H9 (cell line): ENCODE measurements at regions not wholly inside any gene's neighbourhood (a gene's known extent, or its start where the extent isn't known, plus 50 kb on each side); places are given as distances from the start of the nearest gene placed in this dataset.
A peak's percentile ranks its signal among the peaks of the same experiment; 100 is the strongest.

Experiments used
- DNase-seq: peaks from one replicate; pipeline ENCODE4 v3.0.0-alpha.2; 2017
- H2AFZ ChIP-seq: one replicate; pipeline ENCODE4 v1.6.1; 2013; ENCODE audit warnings: mild to moderate bottlenecking, low read length, control low read depth, moderate library complexity
- H2AK5ac ChIP-seq: 2 replicates; pipeline ENCODE4 v1.6.1; 2013; ENCODE audit warnings: low read length, control low read depth, mixed read lengths; ENCODE audit not compliant: insufficient read length
- H2BK120ac ChIP-seq: one replicate; pipeline ENCODE4 v1.6.1; 2013; ENCODE audit warnings: low read depth, mild to moderate bottlenecking, low read length, control low read depth, inconsistent platforms; ENCODE audit not compliant: poor library complexity, severe bottlenecking
- H2BK12ac ChIP-seq: 2 replicates; pipeline ENCODE4 v1.6.1; 2013; ENCODE audit warnings: low read length, control low read depth, mixed read lengths, low read depth; ENCODE audit not compliant: insufficient read length
- H2BK15ac ChIP-seq: 2 replicates; pipeline ENCODE4 v1.6.1; 2013; ENCODE audit warnings: low read depth, low read length, control low read depth
- H2BK20ac ChIP-seq: one replicate; pipeline ENCODE4 v1.6.1; 2013; ENCODE audit warnings: low read depth, mild to moderate bottlenecking, low read length, control low read depth, inconsistent platforms; ENCODE audit not compliant: poor library complexity, severe bottlenecking
- H2BK5ac ChIP-seq: 2 replicates; pipeline ENCODE4 v1.6.1; 2013; ENCODE audit warnings: low read length, control low read depth, mixed read lengths; ENCODE audit not compliant: insufficient read length
- H3K14ac ChIP-seq: 2 replicates; pipeline ENCODE4 v1.6.1; 2013; ENCODE audit warnings: low read length, control low read depth; ENCODE audit not compliant: insufficient read depth
- H3K18ac ChIP-seq: 2 replicates; pipeline ENCODE4 v1.6.1; 2013; ENCODE audit warnings: low read depth, mild to moderate bottlenecking, mixed read lengths, low read length, control low read depth; ENCODE audit not compliant: insufficient read length
- H3K23ac ChIP-seq: 2 replicates; pipeline ENCODE4 v1.6.1; 2013; ENCODE audit warnings: low read length, control low read depth, mixed read lengths, low read depth; ENCODE audit not compliant: insufficient read length
- H3K23me2 ChIP-seq: 2 replicates; pipeline ENCODE4 v1.6.1; 2013; ENCODE audit warnings: low read depth, mild to moderate bottlenecking, mixed read lengths, low read length, control low read depth; ENCODE audit not compliant: insufficient read length, poor library complexity, severe bottlenecking
- H3K27ac ChIP-seq: 2 replicates; pipeline ENCODE4 v1.5.1; 2013; ENCODE audit warnings: low read length, control low read depth, mixed read lengths, low read depth; ENCODE audit not compliant: insufficient read length
- H3K27me3 ChIP-seq: 2 replicates; pipeline ENCODE4 v1.6.1; 2013; ENCODE audit warnings: low read length, control low read depth, inconsistent platforms; ENCODE audit not compliant: insufficient read depth
- H3K4ac ChIP-seq: 2 replicates; pipeline ENCODE4 v1.6.1; 2013; ENCODE audit warnings: low read depth, mild to moderate bottlenecking, control low read depth, inconsistent platforms, low read length, moderate library complexity
- H3K4me1 ChIP-seq: 2 replicates; pipeline ENCODE4 v1.6.1; 2013; ENCODE audit warnings: low read length, control low read depth, inconsistent platforms; ENCODE audit not compliant: insufficient read depth
- H3K4me2 ChIP-seq: 2 replicates; pipeline ENCODE4 v1.6.1; 2013; ENCODE audit warnings: low read length, control low read depth, mixed read lengths; ENCODE audit not compliant: insufficient read length, insufficient read depth
- H3K56ac ChIP-seq: 2 replicates; pipeline ENCODE4 v1.6.1; 2013; ENCODE audit warnings: low read depth, mild to moderate bottlenecking, mixed read lengths, low read length, control low read depth; ENCODE audit not compliant: insufficient read length
- H3K79me1 ChIP-seq: 2 replicates; pipeline ENCODE4 v1.6.1; 2013; ENCODE audit warnings: low read depth, mild to moderate bottlenecking, moderate library complexity, low read length, control low read depth, inconsistent platforms; ENCODE audit not compliant: insufficient read depth, poor library complexity, severe bottlenecking
- H3K79me2 ChIP-seq: 2 replicates; pipeline ENCODE4 v1.6.1; 2013; ENCODE audit warnings: low read length, control low read depth, inconsistent platforms; ENCODE audit not compliant: insufficient read depth
- H3K9ac ChIP-seq: 2 replicates; pipeline ENCODE4 v1.6.1; 2013; ENCODE audit warnings: low read length, control low read depth, mixed read lengths; ENCODE audit not compliant: insufficient read length; ENCODE audit errors: extremely low read depth
- H3K9me3 ChIP-seq: one replicate; pipeline ENCODE4 v1.6.1; 2013; ENCODE audit warnings: low read depth, low read length, inconsistent platforms; ENCODE audit not compliant: control insufficient read depth
- H3T11ph ChIP-seq: one replicate; pipeline ENCODE4 v1.6.1; 2013; ENCODE audit warnings: mild to moderate bottlenecking, low read length, control low read depth, inconsistent platforms
- H4K20me1 ChIP-seq: one replicate; pipeline ENCODE4 v1.6.1; 2013; ENCODE audit not compliant: control insufficient read depth, insufficient read length, insufficient read depth
- H4K5ac ChIP-seq: 2 replicates; pipeline ENCODE4 v1.6.1; 2013; ENCODE audit warnings: low read depth, mild to moderate bottlenecking, mixed read lengths, low read length, control low read depth; ENCODE audit not compliant: insufficient read length
- H4K8ac ChIP-seq: replicated peaks from 2 replicates; pipeline ENCODE4 v1.6.1; 2013; ENCODE audit warnings: low read length, control low read depth, mixed read lengths, low read depth; ENCODE audit not compliant: insufficient read length
- H4K91ac ChIP-seq: 2 replicates; pipeline ENCODE4 v1.6.1; 2013; ENCODE audit warnings: low read depth, mild to moderate bottlenecking, moderate library complexity, mixed read lengths, low read length, control low read depth; ENCODE audit not compliant: insufficient read length
- H3K27ac Mint-ChIP-seq, 3 experiments: 2 replicates in 2 of 3; 3 replicates in 1 of 3; pipeline ENCODE4 v1.8.0; 2020 to 2021; ENCODE audit warnings: mixed read lengths in 3 of 3, mild to moderate bottlenecking in 1 of 3, moderate library complexity in 1 of 3
- H3K27me3 Mint-ChIP-seq: 2 replicates; pipeline ENCODE4 v1.8.0; 2021; ENCODE audit warnings: low read depth, mild to moderate bottlenecking, moderate library complexity, mixed read lengths
- H3K36me3 Mint-ChIP-seq, 3 experiments: 2 replicates in 2 of 3; 3 replicates in 1 of 3; pipeline ENCODE4 v1.8.0; 2020 to 2021; ENCODE audit warnings: low read depth in 3 of 3, mixed read lengths in 3 of 3; ENCODE audit not compliant: insufficient read depth in 1 of 3
- H3K4me1 Mint-ChIP-seq, 2 experiments: 2 replicates each; pipeline ENCODE4 v1.8.0; 2020; ENCODE audit warnings: mixed read lengths in 2 of 2
- H3K4me3 Mint-ChIP-seq, 2 experiments: 2 replicates in 1 of 2; 3 replicates in 1 of 2; pipeline ENCODE4 v1.8.0; 2020 to 2021; ENCODE audit warnings: mild to moderate bottlenecking in 2 of 2, mixed read lengths in 2 of 2, moderate library complexity in 1 of 2
- H3K9me3 Mint-ChIP-seq, 2 experiments: 2 replicates in 1 of 2; 3 replicates in 1 of 2; pipeline ENCODE4 v1.8.0; 2020; ENCODE audit warnings: mild to moderate bottlenecking in 2 of 2, mixed read lengths in 2 of 2, moderate library complexity in 1 of 2
- CTCF ChIP-seq: fragments of 200-600 bp; sonication (generic); conservative IDR thresholded peaks from 3 replicates; pipeline ENCODE4 v1.8.0; 2021; ENCODE audit warnings: antibody characterized with exemption, mild to moderate bottlenecking
- WGBS: extraction: QIAGEN DNeasy Blood & Tissue Kit; methylation state at CpG from one replicate; pipeline ENCODE4 v1.1.7; 2013; ENCODE audit warnings: missing lambda C conversion rate, low lambda C conversion rate, mixed read lengths; ENCODE audit not compliant: insufficient read length; ENCODE audit errors: extremely low coverage; 5-methylcytosine and 5-hydroxymethylcytosine counted together

- Mint-ChIP-seq H3K27ac (peak overlapping the region in 1 of 3 experiments; percentile 9; a peak in 1 of 7 replicates), H3K36me3 (peaks cover 0 to 9% (median 0%) of the 10 kb centered on the region in 3 experiments; a peak in 4 of 7 replicates), H3K4me1 (peaks cover 19 to 25% of the 10 kb centered on the region in 2 experiments), H3K27me3 (peaks cover 2% of the 10 kb centered on the region), H3K4me3 (no peak overlapping the region), H3K9me3 (peaks cover 0 to 3% of the 10 kb centered on the region in 2 experiments; a peak in 2 of 5 replicates)
- Histone ChIP-seq H2AK5ac (no peak overlapping the region), H3K9me3 (no peaks in the 10 kb centered on the region), H3K4me2 (no peak overlapping the region), H3T11ph (no peak overlapping the region), H4K91ac (no peak overlapping the region), H2BK5ac (no peak overlapping the region), H4K8ac (no peak overlapping the region), H3K27ac (no peak overlapping the region), H3K79me1 (no peaks in the 10 kb centered on the region), H3K9ac (no peak overlapping the region), H2BK15ac (no peak overlapping the region), H4K5ac (no peak overlapping the region), H4K20me1 (no peaks in the 10 kb centered on the region), H3K27me3 (no peaks in the 10 kb centered on the region), H3K4me1 (no peaks in the 10 kb centered on the region), H3K14ac (no peak overlapping the region), H2BK20ac (no peak overlapping the region), H2BK12ac (no peak overlapping the region), H3K56ac (no peak overlapping the region), H3K23ac (no peak overlapping the region), H3K23me2 (no peaks in the 10 kb centered on the region), H3K4ac (no peak overlapping the region), H2BK120ac (no peak overlapping the region), H2AFZ (no peak overlapping the region), H3K79me2 (no peaks in the 10 kb centered on the region), H3K18ac (no peak overlapping the region)
- DNase-seq = no peak
- TF ChIP-seq CTCF = no peak
- WGBS = no CpG with 5 or more reads among the region's 4 CpGs
Observed at GRCh38 chr16:5512014-5512413, 414.4 kb upstream of the EEF2KMT start.
